HepG2 (cell line): ENCODE measurements at regions not wholly inside any gene's neighbourhood (a gene's known extent, or its start where the extent isn't known, plus 50 kb on each side); places are given as distances from the start of the nearest gene placed in this dataset.

Experiments used
- ATAC-seq: fragments of 200-7000 bp; cut with Tn5 transposase; 3 replicates; pipeline ENCODE4 v1.9.1; 2020; ENCODE audit warnings: mild to moderate bottlenecking, moderate library complexity
- BruUV-seq: library from RNA; stranded (reverse); fragments of 400-500 nt; replicated peaks from 2 replicates; lab custom pipeline; 2021; lab: Mats Ljungman, UMichigan
- CTCF ChIA-PET: fragments of 300-600 bp; formaldehyde crosslinking; extraction: SDS; loops from one replicate; lab custom pipeline; 2021; ENCODE audit warnings: low total read pairs, inconsistent platforms, low intra/inter-chr PET ratio; lab: Yijun Ruan, JAX
- POLR2A ChIA-PET: fragments of 350-600 bp; sonication (Branson Sonifier 250); formaldehyde crosslinking; loops from one replicate; lab custom pipeline; 2020; ENCODE audit warnings: antibody characterized with exemption, inconsistent platforms; lab: Yijun Ruan, JAX
- DNase-seq: peaks from one replicate; pipeline ENCODE4 v3.0.0-alpha.2; 2015; ENCODE audit warnings: low spot score
- FAIRE-seq: peaks from 3 replicates; lab custom pipeline; 2011; peaks lifted over from hg19 to GRCh38; lab: Jason Lieb, UNC
- H2AFZ ChIP-seq: one replicate; pipeline ENCODE4 v1.6.1; 2011; ENCODE audit warnings: low read length, inconsistent platforms
- H3K27ac ChIP-seq: fragments of 300-600 bp; 3 replicates; pipeline ENCODE4 v1.8.0; 2011; ENCODE audit warnings: mixed run types, mild to moderate bottlenecking, mixed read lengths, low read length, inconsistent platforms; ENCODE audit not compliant: insufficient read depth; ENCODE audit errors: extremely low read length
- H3K27me3 ChIP-seq, 2 experiments: fragments of 200-600 bp in 1 of 2; 2 replicates in 1 of 2; 3 replicates in 1 of 2; pipeline versions ENCODE4 v1.6.0 to v1.8.0; 2011; ENCODE audit warnings: low read length in 2 of 2, mild to moderate bottlenecking in 2 of 2, moderate library complexity in 2 of 2, inconsistent platforms in 1 of 2; ENCODE audit not compliant: insufficient read depth in 2 of 2, control insufficient read depth in 1 of 2
- H3K36me3 ChIP-seq, 2 experiments: fragments of 200-600 bp in 1 of 2; replicated peaks in 1 of 2; 2 replicates in 1 of 2; 3 replicates in 1 of 2; pipeline versions ENCODE4 v1.5.1 to v1.8.0; 2011; ENCODE audit warnings: low read length in 2 of 2, inconsistent platforms in 1 of 2; ENCODE audit not compliant: insufficient read depth in 2 of 2, control insufficient read depth in 1 of 2
- H3K4me1 ChIP-seq: 2 replicates; pipeline ENCODE4 v1.5.1; 2012; ENCODE audit warnings: low read length, inconsistent platforms; ENCODE audit not compliant: insufficient read depth
- H3K4me2 ChIP-seq: 2 replicates; pipeline ENCODE4 v1.6.0; 2011; ENCODE audit warnings: low read depth, low read length, inconsistent platforms
- H3K4me3 ChIP-seq, 3 experiments: fragments of 200-600 bp in 1 of 3; sonication (generic), shearing (Covaris generic) in 1 of 3; replicated peaks in 1 of 3; 2 replicates each; pipeline ENCODE4 v1.5.1; 2011 to 2016; ENCODE audit warnings: low read length in 3 of 3, inconsistent platforms in 2 of 3, low read depth in 2 of 3, mild to moderate bottlenecking in 2 of 3, control low read depth in 1 of 3, mixed read lengths in 1 of 3; ENCODE audit not compliant: insufficient read depth in 1 of 3
- H3K79me2 ChIP-seq: one replicate; pipeline ENCODE4 v1.6.1; 2011; ENCODE audit warnings: low read length, inconsistent platforms; ENCODE audit not compliant: insufficient read depth
- H3K9ac ChIP-seq: 2 replicates; pipeline ENCODE4 v1.6.0; 2011; ENCODE audit warnings: mild to moderate bottlenecking, low read depth, low read length, inconsistent platforms; ENCODE audit not compliant: insufficient read depth
- H3K9me3 ChIP-seq: 2 replicates; pipeline ENCODE4 v1.5.1; 2012; ENCODE audit warnings: mild to moderate bottlenecking, low read length
- H4K20me1 ChIP-seq: 2 replicates; pipeline ENCODE4 v1.6.0; 2011; ENCODE audit warnings: inconsistent platforms, mild to moderate bottlenecking, low read length, moderate library complexity; ENCODE audit not compliant: insufficient read depth
- E2F5 ChIP-seq: sonication (generic); formaldehyde crosslinking; conservative IDR thresholded peaks from 2 replicates; pipeline ENCODE4 v1.4.0; 2020; ENCODE audit warnings: missing genetic modification reagents
- GATAD2A ChIP-seq: IDR thresholded peaks from 2 replicates; pipeline ENCODE4 v1.6.1; 2016
- RAD21 ChIP-seq: fragments of 450-650 bp; formaldehyde crosslinking; IDR thresholded peaks from 2 replicates; pipeline ENCODE4 v1.5.0; 2020; ENCODE audit warnings: mild to moderate bottlenecking
- SMC3 ChIP-seq: IDR thresholded peaks from 2 replicates; pipeline ENCODE4 v1.6.1; 2011; ENCODE audit warnings: low read length, improper control_type of control experiment
- THYN1 ChIP-seq: sonication (generic); formaldehyde crosslinking; IDR thresholded peaks from 2 replicates; pipeline ENCODE4 v1.8.1; 2023; ENCODE audit warnings: low read depth, mild to moderate bottlenecking, moderate library complexity, missing genetic modification reagents, borderline replicate concordance
- ZBTB44 ChIP-seq: sonication (generic); formaldehyde crosslinking; IDR thresholded peaks from 2 replicates; pipeline ENCODE4 v1.4.0; 2020; ENCODE audit warnings: missing genetic modification reagents
- ZNF547 ChIP-seq: sonication (generic); formaldehyde crosslinking; IDR thresholded peaks from 2 replicates; pipeline ENCODE4 v1.5.1; 2020; ENCODE audit warnings: mild to moderate bottlenecking, missing genetic modification reagents
- ZNF577 ChIP-seq: sonication (generic); formaldehyde crosslinking; IDR thresholded peaks from 2 replicates; pipeline ENCODE4 v1.4.0; 2020; ENCODE audit warnings: mild to moderate bottlenecking, low read depth, missing genetic modification reagents, borderline replicate concordance
- ZNF605 ChIP-seq: sonication (generic); formaldehyde crosslinking; IDR thresholded peaks from 2 replicates; pipeline ENCODE4 v1.8.0; 2022; ENCODE audit warnings: mild to moderate bottlenecking, missing genetic modification reagents
- ZNF7 ChIP-seq: IDR thresholded peaks from 2 replicates; pipeline ENCODE4 v1.6.1; 2016; ENCODE audit warnings: missing biosample characterization, missing genetic modification reagents
- WGBS: methylation state at CpG from one replicate; pipeline ENCODE4 v1.1.6; 2017; ENCODE audit warnings: low lambda C conversion rate; 5-methylcytosine and 5-hydroxymethylcytosine counted together
- in situ Hi-C: cut with HindIII; loops from 2 replicates; pipeline ENCODE4 v1.10.0; 2017; ENCODE audit warnings: low pct_unique_long_range_greater_than_20kb; ENCODE audit not compliant: extremely low pct_ligation_motif_present
- intact Hi-C: fragments of 100-400 bp; cut with micrococcal nuclease; formaldehyde crosslinking; loops from one replicate; pipeline ENCODE4 v1.10.0; 2022; ENCODE audit not compliant: unreplicated experiment

GRCh38 chr5:54822324-54822687 lies 163.1 kb downstream of the ESM1 start:
- no peak overlapping the region for H3K4me2 ChIP-seq
- no peak overlapping the region for H3K27ac ChIP-seq
- intact Hi-C loops (no loop called here), in situ Hi-C loops (no loop called here)
- no peak overlapping the region for H3K9ac ChIP-seq
- ATAC-seq = no peak
- no peaks in the 10 kb centered on the region for H3K4me1 ChIP-seq
- POLR2A ChIA-PET = no interaction called here
- CTCF ChIA-PET = no interaction called here
- TF ChIP-seq ZNF577 = no peak
- no peak for TF ChIP-seq ZNF7 (CRISPR knock-in tag)
- TF ChIP-seq ZNF605 (CRISPR knock-in tag) = no peak
- TF ChIP-seq RAD21 (CRISPR knock-in tag) = no peak
- no peak for TF ChIP-seq ZBTB44 (CRISPR knock-in tag)
- no peak for TF ChIP-seq THYN1 (CRISPR knock-in tag)
- TF ChIP-seq, all 625 proteins: peak for 0
- BruUV-seq = no TSS peak
- H3K9me3 ChIP-seq = no peaks in the 10 kb centered on the region
- H3K36me3 ChIP-seq = no peaks in the 10 kb centered on the region
- no peak for FAIRE-seq
- no peak for DNase-seq
- H3K79me2 ChIP-seq = no peaks in the 10 kb centered on the region
- H3K4me3 ChIP-seq = no peak overlapping the region
- WGBS = 34% methylated on average over 2 of the region's 2 CpGs
- H2AFZ ChIP-seq = no peak overlapping the region
- H3K27me3 ChIP-seq = no peaks in the 10 kb centered on the region
- no peaks in the 10 kb centered on the region for H4K20me1 ChIP-seq

GRCh38 chr5:54821445-54822323 lies 163.7 kb downstream of the ESM1 start:
- no peak overlapping the region for H2AFZ ChIP-seq
- ATAC-seq (no peak), DNase-seq (no peak), FAIRE-seq (no peak)
- H3K4me2 ChIP-seq = no peak overlapping the region
- ChIA-PET CTCF (no interaction called here), POLR2A (no interaction called here)
- 0% methylated on average over 4 of the region's 4 CpGs for WGBS
- H3K4me1 ChIP-seq = no peaks in the 10 kb centered on the region
- no peaks in the 10 kb centered on the region for H3K36me3 ChIP-seq
- no peaks in the 10 kb centered on the region for H3K79me2 ChIP-seq
- in situ Hi-C loops = no loop called here
- H4K20me1 ChIP-seq = no peaks in the 10 kb centered on the region
- intact Hi-C loops = no loop called here
- no peak overlapping the region for H3K4me3 ChIP-seq
- H3K27me3 ChIP-seq = no peaks in the 10 kb centered on the region
- no TSS peak for BruUV-seq
- no peak overlapping the region for H3K9ac ChIP-seq
- no peak overlapping the region for H3K27ac ChIP-seq
- H3K9me3 ChIP-seq = no peaks in the 10 kb centered on the region
- TF ChIP-seq GATAD2A (CRISPR knock-in tag) (no peak), E2F5 (no peak), ZNF547 (no peak), SMC3 (no peak)
